ENCODE measurements at regions not wholly inside any gene's neighbourhood (a gene's known extent, or its start where the extent isn't known, plus 50 kb on each side); places are given as distances from the start of the nearest gene placed in this dataset.

DNA sequence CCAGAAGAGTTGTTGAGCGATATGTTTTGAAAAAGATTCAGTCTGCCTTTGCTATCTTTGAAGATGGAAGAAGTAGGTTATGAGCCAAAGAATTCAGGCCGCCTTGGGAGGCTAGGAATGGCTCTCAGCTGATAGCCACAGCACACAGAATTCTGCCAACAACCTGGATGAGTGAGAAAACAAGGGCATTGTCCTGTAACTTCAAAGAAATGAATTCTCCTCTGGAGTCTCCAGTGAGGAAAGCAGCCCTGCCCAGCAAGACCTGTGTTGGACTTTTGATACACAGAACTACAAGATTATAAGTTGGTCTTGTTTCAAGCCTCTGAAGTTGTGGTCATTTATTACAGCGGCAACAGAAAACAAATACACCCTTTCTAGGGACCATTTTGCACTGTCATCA lies 509.9 kb upstream of the ZNF608 start:
- H3K27ac Mint-ChIP-seq: no peak overlapping the region
- ATAC-seq (replicated peaks): no peak
- no peak overlapping the region for H3K4me3 Mint-ChIP-seq
- H3K9me3 Mint-ChIP-seq: peaks cover 14% of the 10 kb centered on the region
- no peaks in the 10 kb centered on the region for H3K36me3 Mint-ChIP-seq (ENCODE audit: low read depth)
- H3K27me3 Mint-ChIP-seq: no peaks in the 10 kb centered on the region
- H3K4me1 Mint-ChIP-seq: no peaks in the 10 kb centered on the region

DNA sequence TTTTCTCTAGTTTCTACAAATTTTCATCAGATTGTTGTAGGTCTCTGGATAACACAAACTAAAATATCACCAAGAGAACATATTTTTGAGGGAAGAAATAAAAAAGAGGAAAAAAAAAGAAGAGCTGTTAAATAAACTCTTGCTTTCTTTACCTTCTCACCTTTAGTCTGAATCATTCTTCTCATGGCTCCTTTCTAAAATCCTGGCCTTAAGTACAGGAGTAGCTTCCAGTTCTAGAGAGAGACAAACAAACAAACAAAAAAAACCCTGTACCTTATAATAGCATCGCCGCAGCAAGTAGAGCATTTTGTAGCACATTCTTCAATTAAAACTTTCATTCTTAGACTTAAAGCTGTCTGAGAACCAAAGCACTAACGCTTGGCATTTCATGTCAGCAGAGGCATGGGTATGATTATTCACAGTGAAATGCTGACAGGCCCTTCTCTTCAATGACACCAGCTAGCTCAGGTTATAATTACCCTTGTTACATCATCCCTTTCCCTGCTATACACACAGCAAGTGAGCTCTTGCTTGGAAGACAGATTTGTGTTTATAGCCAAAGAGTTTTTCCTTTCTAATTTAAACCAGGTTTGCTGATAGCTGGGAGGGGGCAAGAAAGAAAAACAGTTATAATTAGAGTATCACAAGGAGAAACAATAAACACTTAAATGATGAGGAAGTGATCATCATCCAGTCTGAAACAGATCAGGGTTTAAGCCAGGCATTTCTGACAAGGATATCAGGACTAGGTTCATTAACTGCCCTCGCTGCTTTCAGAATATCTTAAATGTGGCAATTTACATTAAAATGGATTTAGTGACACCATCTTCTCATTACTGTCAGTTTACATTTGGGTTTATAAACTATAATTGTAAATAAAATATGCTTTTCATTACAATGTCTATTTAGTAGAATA lies 510.9 kb upstream of the ZNF608 start:
- Mint-ChIP-seq H3K27ac (no peak overlapping the region), H3K9me3 (peaks cover 14% of the 10 kb centered on the region)

DNA sequence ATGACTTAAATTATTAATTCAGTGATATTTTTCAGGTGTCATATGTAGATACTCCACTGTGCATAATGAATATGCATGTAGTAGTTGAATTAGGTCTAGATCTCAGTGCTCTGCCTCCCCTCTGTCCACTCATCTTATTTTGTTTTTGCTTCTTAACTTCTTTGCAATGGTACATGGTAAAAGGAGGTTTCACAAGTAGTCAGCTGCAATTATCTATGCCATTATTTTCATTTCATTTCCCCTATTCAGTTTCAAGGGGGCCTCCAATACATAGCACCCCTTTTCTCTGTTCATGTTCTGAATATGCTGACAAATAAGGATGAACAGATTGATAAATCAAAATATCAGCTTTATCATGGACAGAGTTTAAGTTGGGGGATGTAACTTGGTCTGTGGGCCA lies 511.6 kb upstream of the ZNF608 start:
- no peak overlapping the region for H3K4me3 Mint-ChIP-seq
- no peak overlapping the region for H3K27ac Mint-ChIP-seq
- peaks cover 14% of the 10 kb centered on the region for H3K9me3 Mint-ChIP-seq
- no peak for ATAC-seq (replicated peaks)
- H3K4me1 Mint-ChIP-seq: no peaks in the 10 kb centered on the region
- no peaks in the 10 kb centered on the region for H3K27me3 Mint-ChIP-seq
- H3K36me3 Mint-ChIP-seq (ENCODE audit: low read depth): no peaks in the 10 kb centered on the region

More for the DNA sequence above, 510.9 kb upstream of the ZNF608 start:
- no peaks in the 10 kb centered on the region for H3K36me3 Mint-ChIP-seq (ENCODE audit: low read depth)
- no peak overlapping the region for H3K4me3 Mint-ChIP-seq
- H3K27me3 Mint-ChIP-seq: no peaks in the 10 kb centered on the region
- ATAC-seq (replicated peaks): no peak
- H3K4me1 Mint-ChIP-seq: no peaks in the 10 kb centered on the region

DNA sequence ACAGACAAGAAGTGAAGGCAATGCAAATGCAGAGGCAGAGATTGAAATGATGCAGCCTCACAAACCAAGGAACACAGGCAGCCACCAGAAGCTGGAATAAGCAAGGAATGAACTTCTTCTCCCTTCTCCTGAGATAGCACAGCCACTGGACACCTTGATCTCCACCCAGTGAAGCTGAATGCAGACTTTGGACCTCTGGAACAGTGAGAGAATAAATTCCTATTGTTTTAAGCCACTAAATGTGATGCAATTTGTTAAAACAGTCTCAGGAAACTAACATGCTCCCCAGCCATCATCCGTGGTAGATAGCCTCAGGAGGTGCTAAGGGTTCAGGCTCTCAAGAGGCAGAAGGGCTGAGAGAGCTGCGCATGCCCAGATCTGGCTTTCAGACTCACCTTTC lies 512.2 kb upstream of the ZNF608 start:
- Mint-ChIP-seq H3K4me1 (no peaks in the 10 kb centered on the region), H3K27me3 (no peaks in the 10 kb centered on the region), H3K27ac (no peak overlapping the region), H3K4me3 (no peak overlapping the region), H3K9me3 (peaks cover 16% of the 10 kb centered on the region), H3K36me3 (ENCODE audit: low read depth) (no peaks in the 10 kb centered on the region)
- no peak for ATAC-seq (replicated peaks)

DNA sequence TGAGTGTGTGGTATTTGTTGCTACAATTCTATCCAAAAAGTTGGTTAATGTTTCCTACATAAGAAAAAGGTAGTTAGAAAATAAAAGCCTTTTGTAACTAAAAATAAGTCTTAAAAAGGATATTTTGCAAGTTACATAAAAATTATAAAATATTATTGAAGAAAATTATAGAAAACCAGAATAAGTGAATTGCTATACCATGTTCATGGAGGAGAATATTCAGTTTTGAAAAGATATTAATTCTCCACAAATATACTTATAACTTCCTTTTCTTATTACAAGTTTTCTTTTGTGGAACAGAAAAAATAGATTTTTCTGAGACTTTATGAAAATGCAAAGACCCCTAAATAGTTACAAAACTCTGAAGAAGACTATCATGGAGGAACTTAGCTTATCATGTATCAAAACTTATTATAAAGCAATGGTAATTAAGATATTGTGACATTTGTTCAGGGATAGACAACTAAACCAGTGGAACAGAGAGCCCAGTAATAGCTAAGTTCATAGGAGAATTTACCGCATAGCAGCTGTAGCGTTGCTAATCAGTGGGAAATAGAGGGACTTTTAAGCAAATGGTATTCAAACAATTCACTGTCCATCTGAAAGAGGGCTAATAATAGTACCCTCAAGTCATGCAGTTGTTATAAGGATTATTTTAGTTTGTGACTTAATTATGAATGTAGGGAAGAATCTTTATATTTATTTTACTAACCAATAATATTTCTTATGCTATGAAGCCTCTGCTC lies 515.2 kb upstream of the ZNF608 start:
- H3K4me1 Mint-ChIP-seq: no peaks in the 10 kb centered on the region
- no peak for ATAC-seq (replicated peaks)
- no peaks in the 10 kb centered on the region for H3K27me3 Mint-ChIP-seq
- H3K4me3 Mint-ChIP-seq: no peak overlapping the region
- H3K36me3 Mint-ChIP-seq (ENCODE audit: low read depth): no peaks in the 10 kb centered on the region
- H3K9me3 Mint-ChIP-seq: peaks cover 14% of the 10 kb centered on the region
- no peak overlapping the region for H3K27ac Mint-ChIP-seq

DNA sequence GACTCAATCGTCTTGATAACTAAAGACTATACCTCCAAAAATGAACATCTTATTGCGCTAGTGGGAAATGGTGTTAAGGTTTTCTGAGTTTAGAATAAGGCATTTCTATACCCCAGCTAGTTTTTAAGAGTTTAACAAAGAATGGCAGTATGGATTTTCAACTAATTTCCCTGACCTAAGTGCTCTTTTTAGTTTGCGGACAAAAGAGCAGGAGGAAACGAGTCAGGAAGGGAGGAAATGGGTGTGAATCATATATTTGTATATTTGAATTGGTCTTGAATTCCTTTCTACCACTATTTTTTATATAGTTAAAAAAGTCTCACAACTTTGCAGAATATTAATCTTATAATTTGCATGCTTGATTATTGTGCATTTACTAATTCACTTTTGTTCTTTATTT lies 516.3 kb upstream of the ZNF608 start:
- no peak for ATAC-seq (replicated peaks)
- H3K4me1 Mint-ChIP-seq: no peaks in the 10 kb centered on the region
- H3K36me3 Mint-ChIP-seq (ENCODE audit: low read depth): no peaks in the 10 kb centered on the region
- H3K4me3 Mint-ChIP-seq: no peak overlapping the region
- peaks cover 14% of the 10 kb centered on the region for H3K9me3 Mint-ChIP-seq
- H3K27me3 Mint-ChIP-seq: no peaks in the 10 kb centered on the region
- no peak overlapping the region for H3K27ac Mint-ChIP-seq

DNA sequence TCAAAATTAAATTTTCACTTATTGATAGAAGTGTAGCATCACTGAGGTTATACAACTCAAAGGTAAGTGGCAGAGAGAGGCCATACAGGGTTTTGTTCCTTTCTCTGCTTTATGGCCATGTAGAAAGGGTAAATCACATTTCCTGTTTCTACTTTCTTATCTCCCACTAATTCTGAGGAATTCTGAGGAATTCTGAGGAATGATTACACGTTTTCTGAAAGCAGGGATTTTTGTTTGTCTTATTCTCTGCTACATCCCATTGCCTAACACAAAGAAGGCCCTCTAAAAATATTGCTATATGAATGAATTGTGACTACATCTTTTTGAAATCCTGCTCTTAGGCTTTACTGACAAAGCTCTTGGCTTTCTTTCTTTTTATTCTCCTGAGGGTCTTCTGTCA lies 516.9 kb upstream of the ZNF608 start:
- no peaks in the 10 kb centered on the region for H3K4me1 Mint-ChIP-seq
- no peaks in the 10 kb centered on the region for H3K36me3 Mint-ChIP-seq (ENCODE audit: low read depth)
- H3K9me3 Mint-ChIP-seq: peaks cover 14% of the 10 kb centered on the region
- no peak for ATAC-seq (replicated peaks)
- no peak overlapping the region for H3K4me3 Mint-ChIP-seq
- no peaks in the 10 kb centered on the region for H3K27me3 Mint-ChIP-seq
- no peak overlapping the region for H3K27ac Mint-ChIP-seq

DNA sequence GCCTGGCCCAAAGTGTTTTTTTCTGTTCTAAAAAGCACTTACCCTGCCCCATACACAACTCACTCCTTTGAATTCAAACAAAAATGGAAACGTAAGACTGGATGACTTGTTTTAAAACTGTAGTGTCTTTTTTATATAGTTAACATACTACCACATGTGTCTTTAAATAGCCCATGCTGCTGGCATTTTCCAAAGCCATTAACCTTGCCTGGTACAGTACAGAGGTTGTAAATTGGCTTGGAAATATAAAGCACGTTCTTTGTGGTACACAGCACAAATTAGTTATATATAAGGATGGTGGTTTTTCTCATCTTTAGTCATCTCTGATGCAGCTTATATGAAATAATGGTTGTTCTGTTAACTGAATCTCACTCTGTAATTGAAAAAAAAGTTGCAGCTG lies 519.7 kb upstream of the ZNF608 start:
- no peak for ATAC-seq (replicated peaks)
- peaks cover 15% of the 10 kb centered on the region for H3K9me3 Mint-ChIP-seq
- H3K36me3 Mint-ChIP-seq (ENCODE audit: low read depth): no peaks in the 10 kb centered on the region
- H3K27ac Mint-ChIP-seq: no peak overlapping the region
- H3K4me1 Mint-ChIP-seq: no peaks in the 10 kb centered on the region
- H3K27me3 Mint-ChIP-seq: no peaks in the 10 kb centered on the region
- H3K4me3 Mint-ChIP-seq: no peak overlapping the region

DNA sequence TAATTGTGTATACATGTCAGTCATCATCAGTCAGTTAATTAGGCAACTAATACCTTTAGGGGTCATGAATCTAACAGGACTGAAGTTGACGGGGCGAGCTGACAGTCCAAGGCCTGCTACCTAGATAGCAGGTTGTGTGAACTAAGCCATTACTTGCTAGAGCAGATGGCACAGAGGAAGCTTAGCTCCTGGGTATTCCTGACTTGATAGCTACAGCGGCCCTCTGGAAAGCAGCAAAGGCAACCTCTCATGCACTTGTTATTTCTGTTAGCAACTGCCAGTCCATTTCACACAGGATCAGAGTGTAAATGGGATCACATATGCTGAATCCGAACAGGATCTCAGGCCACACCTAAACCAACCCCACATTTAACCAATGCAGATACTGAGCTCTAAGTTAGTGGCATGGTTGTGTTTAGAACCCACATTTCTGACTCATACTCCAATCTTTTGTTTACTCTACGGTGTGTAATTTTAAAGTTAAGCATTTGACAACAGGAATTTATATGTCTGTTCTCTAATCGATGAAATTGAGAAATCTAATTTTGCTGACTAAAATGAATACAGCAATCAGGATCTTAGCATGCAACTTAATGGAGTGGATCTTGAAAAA lies 521.3 kb upstream of the ZNF608 start:
- Mint-ChIP-seq H3K9me3 (peaks cover 22% of the 10 kb centered on the region), H3K27ac (no peak overlapping the region), H3K36me3 (ENCODE audit: low read depth) (no peaks in the 10 kb centered on the region), H3K27me3 (no peaks in the 10 kb centered on the region), H3K4me1 (no peaks in the 10 kb centered on the region), H3K4me3 (no peak overlapping the region)
- no peak for ATAC-seq (replicated peaks)

DNA sequence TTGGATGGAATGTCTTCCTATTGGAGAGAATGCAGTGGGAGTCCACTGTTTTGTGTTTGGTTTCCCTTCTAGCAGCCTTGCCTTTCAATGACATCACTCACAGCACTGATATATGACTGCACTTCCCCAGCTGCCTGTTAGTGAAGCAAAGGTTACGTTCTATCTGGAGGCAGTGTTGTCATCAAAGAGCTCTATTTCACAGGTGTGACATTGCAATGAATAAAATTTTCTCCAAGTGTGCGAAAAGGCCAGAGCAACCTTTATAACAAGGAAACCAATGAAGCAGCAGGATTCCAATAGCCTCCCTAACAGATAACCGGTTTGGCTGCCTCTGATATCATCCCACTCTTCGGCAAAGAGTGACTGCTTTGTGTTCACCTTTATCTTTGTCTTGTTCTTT lies 523.5 kb upstream of the ZNF608 start:
- Mint-ChIP-seq H3K27me3 (no peaks in the 10 kb centered on the region), H3K36me3 (ENCODE audit: low read depth) (no peaks in the 10 kb centered on the region), H3K27ac (no peak overlapping the region), H3K4me3 (no peak overlapping the region), H3K4me1 (no peaks in the 10 kb centered on the region), H3K9me3 (peaks cover 17% of the 10 kb centered on the region)
- no peak for ATAC-seq (replicated peaks)

DNA sequence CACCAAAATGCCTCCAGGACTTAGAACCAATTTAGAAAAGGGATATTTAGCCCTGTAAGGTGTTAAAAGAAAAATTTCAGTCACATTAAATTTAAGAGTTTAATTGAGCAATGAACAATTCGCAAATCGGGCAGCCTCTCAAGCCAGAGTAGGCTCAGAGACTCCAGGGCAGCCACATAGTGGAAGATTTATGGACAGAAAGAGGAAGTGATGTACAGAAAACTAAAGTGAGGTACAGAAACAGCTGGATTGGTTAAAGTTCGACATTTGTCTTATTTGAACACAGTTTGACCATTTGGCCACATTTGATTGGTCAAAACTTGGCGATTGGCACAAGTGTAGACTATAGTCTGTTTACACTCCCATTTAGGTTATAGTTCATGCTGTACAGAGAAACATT lies 525.9 kb upstream of the ZNF608 start:
- Mint-ChIP-seq H3K9me3 (peaks cover 11% of the 10 kb centered on the region), H3K27me3 (no peaks in the 10 kb centered on the region), H3K4me1 (no peaks in the 10 kb centered on the region), H3K4me3 (no peak overlapping the region), H3K27ac (no peak overlapping the region), H3K36me3 (ENCODE audit: low read depth) (no peaks in the 10 kb centered on the region)
- no peak for ATAC-seq (replicated peaks)

DNA sequence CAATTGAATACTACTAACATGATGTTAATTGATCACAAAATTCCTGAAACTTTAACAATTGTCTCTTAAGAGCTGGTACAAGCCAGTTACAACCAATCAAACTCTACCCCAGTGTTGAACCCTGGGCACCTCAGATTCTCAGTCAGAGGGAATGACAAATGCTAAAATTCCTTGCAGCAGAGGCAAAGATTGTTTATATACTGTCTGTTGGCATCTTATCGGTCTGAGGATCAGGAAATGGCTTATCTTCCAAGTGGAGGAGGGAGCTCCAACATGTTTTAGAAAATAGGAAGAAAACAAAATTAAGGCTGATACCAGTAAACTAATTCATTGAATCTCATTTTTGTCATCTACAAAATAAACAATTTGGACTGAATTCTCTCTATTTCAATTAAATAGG lies 527.8 kb upstream of the ZNF608 start:
- ATAC-seq (replicated peaks): no peak
- H3K27me3 Mint-ChIP-seq: no peaks in the 10 kb centered on the region
- peaks cover 11% of the 10 kb centered on the region for H3K9me3 Mint-ChIP-seq
- H3K4me3 Mint-ChIP-seq: no peak overlapping the region
- no peaks in the 10 kb centered on the region for H3K36me3 Mint-ChIP-seq (ENCODE audit: low read depth)
- no peak overlapping the region for H3K27ac Mint-ChIP-seq
- no peaks in the 10 kb centered on the region for H3K4me1 Mint-ChIP-seq

DNA sequence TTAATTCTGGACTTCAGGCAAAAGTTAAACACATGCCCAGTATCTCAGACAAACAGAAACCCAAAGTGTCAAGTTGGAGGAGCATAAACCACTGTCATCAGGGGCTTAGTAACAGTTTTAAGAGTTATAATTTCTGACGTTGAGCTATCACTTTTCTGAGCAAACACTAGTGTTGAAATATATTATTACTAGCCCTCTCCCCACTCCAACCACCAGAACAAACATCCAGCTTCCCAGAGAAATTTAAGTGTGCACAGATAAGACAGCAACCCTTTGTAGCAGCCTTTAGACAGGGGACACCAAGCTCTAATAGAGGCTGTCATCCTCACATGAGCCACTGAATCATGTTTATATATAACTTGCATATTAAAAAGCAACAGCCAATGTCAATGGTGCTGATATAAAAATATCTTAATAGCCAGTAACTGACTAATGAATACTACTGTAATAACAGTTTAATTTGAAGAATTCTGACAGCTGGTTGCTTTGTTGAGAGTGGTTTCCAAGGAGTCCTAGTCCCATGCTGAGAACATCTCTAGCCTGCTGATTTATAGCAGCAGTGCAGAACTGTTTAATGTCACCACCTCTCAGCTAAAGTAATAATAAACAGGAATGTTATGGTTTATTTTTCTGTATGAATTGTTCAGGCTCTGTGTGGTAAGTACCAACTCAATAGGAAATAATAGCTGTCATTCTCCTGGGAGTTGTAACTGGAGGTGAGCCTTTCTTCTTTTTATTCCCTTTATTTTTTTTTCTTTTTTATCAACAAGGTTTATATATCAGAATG lies 528.7 kb upstream of the ZNF608 start:
- H3K4me3 Mint-ChIP-seq: no peak overlapping the region
- no peaks in the 10 kb centered on the region for H3K27me3 Mint-ChIP-seq
- ATAC-seq (replicated peaks): no peak
- H3K9me3 Mint-ChIP-seq: peaks cover 11% of the 10 kb centered on the region
- no peak overlapping the region for H3K27ac Mint-ChIP-seq
- H3K4me1 Mint-ChIP-seq: no peaks in the 10 kb centered on the region
- no peaks in the 10 kb centered on the region for H3K36me3 Mint-ChIP-seq (ENCODE audit: low read depth)

DNA sequence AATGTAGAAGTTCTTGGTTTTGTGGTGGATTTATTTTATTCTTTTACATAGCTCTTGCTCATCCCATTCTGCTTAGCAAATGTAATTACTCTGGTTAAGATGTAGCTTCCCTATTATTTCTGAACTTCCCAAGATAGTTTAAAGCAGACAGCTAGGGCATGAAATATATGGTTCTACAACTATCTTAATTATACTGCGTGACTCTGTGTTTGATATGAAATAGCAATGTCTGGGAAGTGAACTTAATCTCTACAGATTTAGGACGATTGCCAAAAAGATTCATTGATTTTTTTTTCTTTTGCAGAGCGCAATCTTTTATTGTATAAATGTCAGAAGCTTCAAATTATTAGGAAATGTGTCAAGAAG lies 529.3 kb upstream of the ZNF608 start:
- no peak overlapping the region for H3K27ac Mint-ChIP-seq
- H3K4me3 Mint-ChIP-seq: no peak overlapping the region
- no peak for ATAC-seq (replicated peaks)
- no peaks in the 10 kb centered on the region for H3K4me1 Mint-ChIP-seq
- no peaks in the 10 kb centered on the region for H3K36me3 Mint-ChIP-seq (ENCODE audit: low read depth)
- H3K27me3 Mint-ChIP-seq: no peaks in the 10 kb centered on the region
- peaks cover 11% of the 10 kb centered on the region for H3K9me3 Mint-ChIP-seq

Data from activated T-helper 17 cell treated with anti-CD3 and anti-CD28 coated beads, Interleukin-2, amount 50 U/mL, for 72 hours (primary cell).